CD14-positive monocyte (primary cell): ENCODE measurements at regions not wholly inside any gene's neighbourhood (a gene's known extent, or its start where the extent isn't known, plus 50 kb on each side); places are given as distances from the start of the nearest gene placed in this dataset.

ENCODE experiments used
- DNase-seq, 3 donors: peaks; one replicate each; pipeline ENCODE4 v3.0.0-alpha.2; 2011 to 2022
- H2AFZ ChIP-seq: 2 replicates; pipeline ENCODE4 v1.6.0; 2012; ENCODE audit warnings: mild to moderate bottlenecking, low read depth, low read length, inconsistent platforms; ENCODE audit not compliant: insufficient read depth, poor library complexity, severe bottlenecking
- H3K27ac ChIP-seq, 2 donors: 1 replicate in 1 of 2; 2 replicates in 1 of 2; pipeline ENCODE4 v1.5.1; 2012 to 2013; ENCODE audit warnings: low read length in 2 of 2, control low read depth in 1 of 2, inconsistent platforms in 1 of 2, low read depth in 1 of 2, mild to moderate bottlenecking in 1 of 2
- H3K27me3 ChIP-seq, 2 donors: one replicate each; pipeline versions ENCODE4 v1.6.0 to v1.6.1; 2011 to 2013; ENCODE audit warnings: low read length in 2 of 2; ENCODE audit not compliant: control insufficient read depth in 2 of 2, insufficient read depth in 2 of 2
- H3K36me3 ChIP-seq, 2 donors: replicated peaks in 1 of 2; 1 replicate in 1 of 2; 2 replicates in 1 of 2; pipeline versions ENCODE4 v1.5.1 to v1.6.1; 2012 to 2013; ENCODE audit warnings: low read length in 2 of 2, control low read depth in 1 of 2, inconsistent platforms in 1 of 2, mild to moderate bottlenecking in 1 of 2; ENCODE audit not compliant: insufficient read depth in 2 of 2, control insufficient read depth in 1 of 2
- H3K4me1 ChIP-seq, 2 donors: 1 replicate in 1 of 2; 2 replicates in 1 of 2; pipeline versions ENCODE4 v1.5.1 to v1.6.1; 2012 to 2013; ENCODE audit warnings: low read length in 2 of 2, control low read depth in 1 of 2, inconsistent platforms in 1 of 2, mild to moderate bottlenecking in 1 of 2, moderate library complexity in 1 of 2; ENCODE audit not compliant: insufficient read depth in 2 of 2, control insufficient read depth in 1 of 2
- H3K4me2 ChIP-seq: replicated peaks from 2 replicates; pipeline ENCODE3; 2012; ENCODE audit warnings: low read length, moderate library complexity, mild to moderate bottlenecking; ENCODE audit not compliant: poor library complexity, severe bottlenecking; ENCODE audit errors: extremely low read depth
- H3K4me3 ChIP-seq, 3 experiments: fragments of 200-600 bp in 1 of 3; sonication (generic) in 1 of 3; replicated peaks in 1 of 3; 1 replicate in 2 of 3; 2 replicates in 1 of 3; pipeline ENCODE4 v1.5.1; 2011 to 2013; ENCODE audit warnings: low read length in 3 of 3, mild to moderate bottlenecking in 3 of 3, control low read depth in 2 of 3, low read depth in 2 of 3, inconsistent platforms in 1 of 3, moderate library complexity in 1 of 3
- H3K79me2 ChIP-seq: 2 replicates; pipeline ENCODE4 v1.6.0; 2012; ENCODE audit warnings: mild to moderate bottlenecking, control low read depth, inconsistent platforms, low read length, moderate library complexity; ENCODE audit not compliant: insufficient read depth
- H3K9ac ChIP-seq: 2 replicates; pipeline ENCODE4 v1.6.0; 2017; ENCODE audit warnings: low read length, mild to moderate bottlenecking; ENCODE audit not compliant: insufficient read depth, poor library complexity, severe bottlenecking
- H3K9me3 ChIP-seq, 2 donors: replicated peaks in 1 of 2; 1 replicate in 1 of 2; 2 replicates in 1 of 2; pipeline versions ENCODE4 v1.5.1 to v1.6.1; 2012 to 2013; ENCODE audit warnings: low read length in 2 of 2, control low read depth in 1 of 2; ENCODE audit not compliant: control insufficient read depth in 1 of 2, insufficient read depth in 1 of 2
- H4K20me1 ChIP-seq: 2 replicates; pipeline ENCODE4 v1.6.0; 2012; ENCODE audit warnings: mild to moderate bottlenecking, low read length, control low read depth, moderate library complexity; ENCODE audit not compliant: insufficient read depth
- H3K27ac Mint-ChIP-seq, 7 donors: one replicate each; pipeline ENCODE4 v1.8.0; 2020; ENCODE audit warnings: mild to moderate bottlenecking in 7 of 7, mixed read lengths in 7 of 7, moderate library complexity in 6 of 7, inconsistent platforms in 2 of 7
- H3K27me3 Mint-ChIP-seq, 3 donors: one replicate each; pipeline ENCODE4 v1.8.0; 2021 to 2022; ENCODE audit warnings: low read depth in 3 of 3, mild to moderate bottlenecking in 3 of 3, mixed read lengths in 3 of 3, moderate library complexity in 3 of 3, inconsistent platforms in 1 of 3
- H3K36me3 Mint-ChIP-seq, 2 donors: one replicate each; pipeline ENCODE4 v1.8.0; 2020; ENCODE audit warnings: mixed read lengths in 2 of 2, inconsistent platforms in 1 of 2, mild to moderate bottlenecking in 1 of 2
- H3K4me1 Mint-ChIP-seq: one replicate; pipeline ENCODE4 v1.8.0; 2020; ENCODE audit warnings: mild to moderate bottlenecking, mixed read lengths
- H3K4me3 Mint-ChIP-seq, 2 donors: one replicate each; pipeline ENCODE4 v1.8.0; 2020; ENCODE audit warnings: mild to moderate bottlenecking in 2 of 2, mixed read lengths in 2 of 2, moderate library complexity in 1 of 2
- H3K9me3 Mint-ChIP-seq, 7 donors: one replicate each; pipeline ENCODE4 v1.8.0; 2020 to 2022; ENCODE audit warnings: mixed read lengths in 7 of 7, mild to moderate bottlenecking in 6 of 7, moderate library complexity in 6 of 7, inconsistent platforms in 2 of 7
- WGBS: methylation state at CpG from one replicate; pipeline ENCODE4 v1.1.5; 2013; ENCODE audit warnings: missing lambda C conversion rate; ENCODE audit not compliant: insufficient coverage; 5-methylcytosine and 5-hydroxymethylcytosine counted together
- intact Hi-C, 2 donors: fragments of 100-400 bp; cut with micrococcal nuclease; formaldehyde crosslinking; loops; one replicate each; pipeline versions ENCODE4 v1.15.0 to v1.15.1; 2023
- TF ChIP-seq, protein P1 (sequence below): fragments of 200-600 bp; IDR thresholded peaks from one replicate; pipeline ENCODE4 v1.8.0; 2022; ENCODE audit warnings: antibody characterized with exemption, mild to moderate bottlenecking

GRCh38 chr6:149216459-149216858 lies 101.1 kb upstream of the TAB2 start:
- Mint-ChIP-seq H3K4me1 (peaks cover 2% of the 10 kb centered on the region), H3K4me3 (no peak overlapping the region), H3K27ac (no peak overlapping the region), H3K27me3 (peaks cover 0 to 1% (median 0%) of the 10 kb centered on the region in 3 donors), H3K36me3 (no peaks in the 10 kb centered on the region), H3K9me3 (no peaks in the 10 kb centered on the region)
- no peak overlapping the region for H3K9ac ChIP-seq
- no peak overlapping the region for H3K27ac ChIP-seq
- H3K4me2 ChIP-seq = no peak overlapping the region
- peaks cover 17 to 23% of the 10 kb centered on the region in 2 donors for H3K4me1 ChIP-seq
- H3K4me3 ChIP-seq = no peak overlapping the region
- no peaks in the 10 kb centered on the region for H3K79me2 ChIP-seq
- no peaks in the 10 kb centered on the region for H3K9me3 ChIP-seq
- WGBS = 100% methylated on average over 4 of the region's 4 CpGs
- no peaks in the 10 kb centered on the region for H3K36me3 ChIP-seq
- intact Hi-C loops = no loop called here
- no peaks in the 10 kb centered on the region for H3K27me3 ChIP-seq
- TF ChIP-seq, protein P1, sequence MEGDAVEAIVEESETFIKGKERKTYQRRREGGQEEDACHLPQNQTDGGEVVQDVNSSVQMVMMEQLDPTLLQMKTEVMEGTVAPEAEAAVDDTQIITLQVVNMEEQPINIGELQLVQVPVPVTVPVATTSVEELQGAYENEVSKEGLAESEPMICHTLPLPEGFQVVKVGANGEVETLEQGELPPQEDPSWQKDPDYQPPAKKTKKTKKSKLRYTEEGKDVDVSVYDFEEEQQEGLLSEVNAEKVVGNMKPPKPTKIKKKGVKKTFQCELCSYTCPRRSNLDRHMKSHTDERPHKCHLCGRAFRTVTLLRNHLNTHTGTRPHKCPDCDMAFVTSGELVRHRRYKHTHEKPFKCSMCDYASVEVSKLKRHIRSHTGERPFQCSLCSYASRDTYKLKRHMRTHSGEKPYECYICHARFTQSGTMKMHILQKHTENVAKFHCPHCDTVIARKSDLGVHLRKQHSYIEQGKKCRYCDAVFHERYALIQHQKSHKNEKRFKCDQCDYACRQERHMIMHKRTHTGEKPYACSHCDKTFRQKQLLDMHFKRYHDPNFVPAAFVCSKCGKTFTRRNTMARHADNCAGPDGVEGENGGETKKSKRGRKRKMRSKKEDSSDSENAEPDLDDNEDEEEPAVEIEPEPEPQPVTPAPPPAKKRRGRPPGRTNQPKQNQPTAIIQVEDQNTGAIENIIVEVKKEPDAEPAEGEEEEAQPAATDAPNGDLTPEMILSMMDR = no peak
- no peak for DNase-seq
- no peaks in the 10 kb centered on the region for H4K20me1 ChIP-seq
- no peak overlapping the region for H2AFZ ChIP-seq

DNA sequence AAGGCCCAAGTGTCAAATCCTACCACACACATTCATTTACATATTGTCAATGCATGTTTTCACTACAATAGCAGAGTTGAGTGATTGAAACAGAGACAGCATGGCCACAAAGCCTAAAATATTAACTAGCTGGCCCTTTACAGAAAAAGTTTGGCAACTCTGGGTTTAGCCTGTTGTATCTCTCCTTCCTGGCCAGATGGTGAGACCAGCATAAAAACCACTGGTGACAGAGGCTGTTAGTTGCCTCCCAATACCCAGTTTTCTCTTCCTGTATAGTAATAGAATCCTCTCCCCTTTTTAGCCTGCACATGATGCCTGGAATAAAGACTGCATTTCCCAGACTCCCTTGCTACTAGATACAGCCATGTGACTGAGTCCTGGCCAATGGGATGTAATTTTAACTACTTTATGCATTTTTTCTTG lies 100.0 kb upstream of the TAB2 start:
- no peak overlapping the region for H3K4me2 ChIP-seq
- intact Hi-C loops = no loop called here
- DNase-seq = no peak

More for the DNA sequence above, 100.0 kb upstream of the TAB2 start:
- Mint-ChIP-seq H3K9me3 (no peaks in the 10 kb centered on the region), H3K27ac (no peak overlapping the region), H3K4me1 (peaks cover 2% of the 10 kb centered on the region), H3K36me3 (no peaks in the 10 kb centered on the region), H3K4me3 (no peak overlapping the region), H3K27me3 (peaks cover 0 to 1% (median 0%) of the 10 kb centered on the region in 3 donors)
- Histone ChIP-seq H3K4me1 (peaks cover 10 to 13% of the 10 kb centered on the region in 2 donors), H4K20me1 (no peaks in the 10 kb centered on the region), H3K9ac (no peak overlapping the region), H3K27me3 (no peaks in the 10 kb centered on the region), H3K79me2 (no peaks in the 10 kb centered on the region), H3K4me3 (no peak overlapping the region), H3K36me3 (no peaks in the 10 kb centered on the region), H3K27ac (no peak overlapping the region), H2AFZ (no peak overlapping the region), H3K9me3 (no peaks in the 10 kb centered on the region)
- TF ChIP-seq, protein P1 = no peak
